ENCODE measurements at regions not wholly inside any gene's neighbourhood (a gene's known extent, or its start where the extent isn't known, plus 50 kb on each side); places are given as distances from the start of the nearest gene placed in this dataset.

DNA sequence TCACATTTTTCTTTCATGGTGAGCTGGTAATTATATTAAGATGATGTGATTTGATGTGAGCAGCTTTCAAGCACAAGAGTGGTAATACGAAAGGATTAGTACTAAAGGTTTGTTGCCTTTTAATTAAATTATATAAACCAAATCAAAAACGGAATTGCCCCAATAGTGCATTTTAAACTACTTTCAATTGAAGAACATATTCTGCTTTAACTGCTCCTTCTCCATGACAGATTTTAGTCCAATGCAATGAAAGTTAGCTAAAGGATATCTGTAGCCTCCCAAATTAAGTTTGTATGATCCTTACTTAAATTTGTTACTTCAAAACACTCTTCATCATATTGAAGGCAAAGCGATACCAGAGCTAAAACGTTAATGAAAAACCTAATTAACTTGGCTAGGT is 447.1 kb upstream of the AMOT start:
- Histone ChIP-seq H3K27me3 (replicated peaks in 1 of 4; ENCODE audit: control insufficient read depth in 3 of 4, extremely low read depth in 1 of 4, insufficient read depth in 3 of 4, low read length in 3 of 4) (no peaks in the 10 kb centered on the region), H3K14ac (ENCODE audit: insufficient read length) (no peak overlapping the region), H4K91ac (replicated peaks; ENCODE audit: insufficient read length, low read length) (no peak overlapping the region), H3K79me2 (ENCODE audit: control insufficient read depth in 1 of 2, insufficient read depth in 2 of 2, low read length in 2 of 2) (no peaks in the 10 kb centered on the region), H3K56ac (replicated peaks; ENCODE audit: insufficient read length, low read depth, low read length) (no peak overlapping the region), H3K4me3 (ENCODE audit: extremely low read depth in 1 of 4, insufficient read depth in 2 of 4, low read depth in 3 of 4, low read length in 4 of 4) (no peak overlapping the region), H3K27ac (ENCODE audit: low read depth, low read length) (no peak overlapping the region), H3K79me1 (ENCODE audit: low read depth, low read length) (no peaks in the 10 kb centered on the region), H3K36me3 (ENCODE audit: control insufficient read depth in 2 of 4, insufficient read depth in 4 of 4, low read length in 3 of 4) (no peaks in the 10 kb centered on the region), H2AK5ac (ENCODE audit: low read depth, low read length) (no peak overlapping the region), H2AFZ (ENCODE audit: low read length) (no peak overlapping the region), H3K23ac (ENCODE audit: insufficient read length) (no peak overlapping the region), H4K5ac (ENCODE audit: insufficient read length, low read depth, low read length) (no peak overlapping the region), H2BK20ac (ENCODE audit: low read length) (no peak overlapping the region), H3K4me1 (replicated peaks in 1 of 4; ENCODE audit: control insufficient read depth in 3 of 4, insufficient read depth in 4 of 4, low read length in 3 of 4) (no peaks in the 10 kb centered on the region), H2BK15ac (ENCODE audit: low read length) (no peak overlapping the region), H2BK5ac (ENCODE audit: low read depth, low read length) (no peak overlapping the region), H3K9me3 (ENCODE audit: insufficient read depth in 2 of 2, low read depth in 1 of 2, low read length in 1 of 2) (no peaks in the 10 kb centered on the region), H3K4ac (replicated peaks; ENCODE audit: insufficient read length, low read depth, low read length) (no peak overlapping the region), H3K23me2 (ENCODE audit: low read depth, low read length) (no peaks in the 10 kb centered on the region), H4K20me1 (replicated peaks in 1 of 2; ENCODE audit: control insufficient read depth in 1 of 2, insufficient read depth in 2 of 2, low read length in 2 of 2) (no peaks in the 10 kb centered on the region), H4K8ac (ENCODE audit: extremely low read depth, insufficient read depth, low read length) (no peak overlapping the region), H3K18ac (ENCODE audit: extremely low read depth, low read length) (no peak overlapping the region), H3K4me2 (ENCODE audit: insufficient read depth in 1 of 2, low read depth in 2 of 2, low read length in 2 of 2) (no peak overlapping the region), H2BK12ac (ENCODE audit: low read depth, low read length) (no peak overlapping the region), H3K9ac (replicated peaks in 1 of 4; ENCODE audit: extremely low read depth in 1 of 4, low read depth in 3 of 4, low read length in 3 of 4) (no peak overlapping the region), H2BK120ac (replicated peaks; ENCODE audit: low read depth, low read length) (no peak overlapping the region)
- DNase-seq (ENCODE audit: low read depth in 1 of 2, low spot score in 2 of 2) (no peak), FAIRE-seq (peak; percentile 66)
- no peak for TF ChIP-seq JUND (IDR thresholded peaks at IDR 0.05; ENCODE audit: low read length)
- TF ChIP-seq SP4 (IDR thresholded peaks at IDR 0.05; ENCODE audit: low read length) = no peak
- TF ChIP-seq SIX5 (IDR thresholded peaks at IDR 0.05; ENCODE audit: low read depth, low read length) = no peak
- TF ChIP-seq ASH2L (IDR thresholded peaks at IDR 0.05; ENCODE audit: low read length) = no peak
- TF ChIP-seq SRF (IDR thresholded peaks at IDR 0.05; ENCODE audit: low read depth, low read length) = no peak
- TF ChIP-seq MAFK (IDR thresholded peaks at IDR 0.05; ENCODE audit: low read depth, low read length) = no peak
- no peak for TF ChIP-seq CBX5 (IDR thresholded peaks at IDR 0.05; ENCODE audit: low read depth, low read length)
- no peak for TF ChIP-seq TBP (IDR thresholded peaks at IDR 0.05; ENCODE audit: low read depth, low read length)
- no peak for TF ChIP-seq FOSL1 (IDR thresholded peaks at IDR 0.05; ENCODE audit: insufficient read depth, low read depth, low read length)
- TF ChIP-seq GABPA (IDR thresholded peaks at IDR 0.05; ENCODE audit: borderline replicate concordance, insufficient read depth, low read length) = no peak
- TF ChIP-seq POU5F1 (IDR thresholded peaks at IDR 0.05; ENCODE audit: low read depth, low read length) = no peak
- TF ChIP-seq, protein P1, sequence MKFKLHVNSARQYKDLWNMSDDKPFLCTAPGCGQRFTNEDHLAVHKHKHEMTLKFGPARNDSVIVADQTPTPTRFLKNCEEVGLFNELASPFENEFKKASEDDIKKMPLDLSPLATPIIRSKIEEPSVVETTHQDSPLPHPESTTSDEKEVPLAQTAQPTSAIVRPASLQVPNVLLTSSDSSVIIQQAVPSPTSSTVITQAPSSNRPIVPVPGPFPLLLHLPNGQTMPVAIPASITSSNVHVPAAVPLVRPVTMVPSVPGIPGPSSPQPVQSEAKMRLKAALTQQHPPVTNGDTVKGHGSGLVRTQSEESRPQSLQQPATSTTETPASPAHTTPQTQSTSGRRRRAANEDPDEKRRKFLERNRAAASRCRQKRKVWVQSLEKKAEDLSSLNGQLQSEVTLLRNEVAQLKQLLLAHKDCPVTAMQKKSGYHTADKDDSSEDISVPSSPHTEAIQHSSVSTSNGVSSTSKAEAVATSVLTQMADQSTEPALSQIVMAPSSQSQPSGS (IDR thresholded peaks at IDR 0.05; ENCODE audit: low read length) = no peak
- no peak for TF ChIP-seq KDM4A (IDR thresholded peaks at IDR 0.05; ENCODE audit: low read depth, low read length, severe bottlenecking)
- no peak for TF ChIP-seq EGR1 (IDR thresholded peaks at IDR 0.05; ENCODE audit: borderline replicate concordance, low read depth, low read length)
- TF ChIP-seq TAF1 (IDR thresholded peaks at IDR 0.05; ENCODE audit: low read depth, low read length) = no peak
- CTCF ChIA-PET (ENCODE audit: partially characterized antibody) = interaction anchor here (1.5 kb wide), 1 partner anchor 12 kb away, joined by 3 read pairs; no protein-coding TSS in a partner anchor
- WGBS, 2 experiments (ENCODE audit: extremely low coverage in 1 of 2, insufficient coverage in 1 of 2, insufficient read length in 1 of 2, insufficient replicate concordance in 2 of 2, low coverage in 1 of 2, low lambda C conversion rate in 2 of 2, missing lambda C conversion rate in 1 of 2) = 86% methylated on average over 4 of the region's 4 CpGs; no CpG with 5 or more reads in 1 of the 2 experiments
- POLR2A ChIA-PET (ENCODE audit: partially characterized antibody) = no interaction called here
